ENCODE measurements at regions not wholly inside any gene's neighbourhood (a gene's known extent, or its start where the extent isn't known, plus 50 kb on each side); places are given as distances from the start of the nearest gene placed in this dataset.

GRCh38 chr12:83656004-83656403 is 969.3 kb downstream of the TMTC2 start:
- TF ChIP-seq CTCF (IDR thresholded peaks at IDR 0.05) (no peak), EZH2 (IDR thresholded peaks at IDR 0.05; ENCODE audit: borderline replicate concordance, insufficient read depth, low read depth, low read length, poor library complexity, severe bottlenecking) (no peak)

All from B cell (primary cell).